ENCODE measurements at regions not wholly inside any gene's neighbourhood (a gene's known extent, or its start where the extent isn't known, plus 50 kb on each side); places are given as distances from the start of the nearest gene placed in this dataset.

DNA sequence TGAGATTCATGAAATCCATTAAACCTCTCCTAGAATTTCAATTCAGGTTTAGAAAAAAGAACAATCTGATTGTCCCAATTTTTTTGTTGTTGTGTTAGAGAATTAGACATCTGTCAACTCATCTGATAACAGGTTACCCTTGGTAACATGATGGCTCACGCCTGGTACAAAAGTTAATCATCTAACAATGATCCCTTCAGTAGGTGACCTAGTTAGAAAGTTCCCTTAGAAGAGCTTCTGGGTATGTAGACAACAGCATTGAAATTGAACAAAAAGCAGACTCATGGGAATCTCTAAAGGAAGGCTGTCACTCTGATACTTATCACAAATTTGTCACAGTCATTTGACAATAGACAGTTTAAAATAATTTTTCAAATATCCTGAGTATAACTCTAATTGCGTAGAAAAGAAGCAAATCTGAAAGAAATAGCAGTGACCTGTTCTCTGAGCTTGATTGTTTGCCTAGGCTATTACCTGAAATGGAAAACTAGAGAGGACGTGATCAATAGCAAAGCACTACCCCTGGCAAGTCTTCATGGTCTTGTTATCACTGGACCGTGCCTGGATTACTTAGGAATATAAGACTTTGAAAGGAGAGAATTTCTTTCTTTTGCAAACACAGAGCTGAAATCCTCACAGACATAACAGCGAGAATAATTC, 880.4 kb upstream of the AGA start:
- H3K9me3 ChIP-seq (ENCODE audit: control insufficient read depth in 1 of 2, insufficient read depth in 1 of 2, low read depth in 1 of 2, low read length in 2 of 2) = no peaks in the 10 kb centered on the region
- no peaks in the 10 kb centered on the region for H3K36me3 ChIP-seq (ENCODE audit: control insufficient read depth in 1 of 2, insufficient read depth in 2 of 2, low read length in 2 of 2)
- H3K4me2 ChIP-seq (ENCODE audit: low read length) = no peak overlapping the region
- intact Hi-C loops (cut with micrococcal nuclease) = no loop called here
- RAD21 ChIA-PET (ENCODE audit: low non-redundant PET in 1 of 2, low total read pairs in 2 of 2, uncharacterized antibody in 2 of 2, unreplicated experiment in 2 of 2) = no interaction called here
- H3K27ac ChIP-seq (ENCODE audit: low read depth, low read length) = no peak overlapping the region
- H3K9me2 ChIP-seq (ENCODE audit: insufficient read depth) = 0 out of 2 replicates have a peak, but pooled peaks cover 3% of the 10 kb centered on the region
- H3K27me3 ChIP-seq (ENCODE audit: insufficient read depth, low read length) = no peaks in the 10 kb centered on the region
- no peaks in the 10 kb centered on the region for H4K20me1 ChIP-seq (ENCODE audit: insufficient read depth)
- H3K9ac ChIP-seq (ENCODE audit: low read length) = no peak overlapping the region
- H3K4me3 ChIP-seq (replicated peaks in 1 of 2; ENCODE audit: low read depth in 1 of 2, low read length in 2 of 2) = no peak overlapping the region
- POLR2A ChIA-PET = no interaction called here
- no peak overlapping the region for H2AFZ ChIP-seq (ENCODE audit: low read depth, low read length, poor library complexity, severe bottlenecking)
- ATAC-seq (no peak), DNase-seq (ENCODE audit: low read depth, low spot score) (no peak)
- H3K4me1 ChIP-seq (ENCODE audit: control insufficient read depth in 1 of 2, insufficient read depth in 2 of 2, low read length in 2 of 2) = no peaks in the 10 kb centered on the region
- CTCF ChIA-PET = no interaction called here
- H3K79me2 ChIP-seq (ENCODE audit: insufficient read depth, low read length) = no peaks in the 10 kb centered on the region
- TF ChIP-seq POLR2A (IDR thresholded peaks at IDR 0.05; ENCODE audit: borderline replicate concordance, extremely low read depth, insufficient read depth, insufficient read length) = no peak
- TF ChIP-seq ZFX (IDR thresholded peaks at IDR 0.05) = no peak
- no peak for TF ChIP-seq ZNF274 (IDR thresholded peaks at IDR 0.05; ENCODE audit: low read depth, low read length)
- TF ChIP-seq FOSL1 (IDR thresholded peaks at IDR 0.05; ENCODE audit: low read depth) = no peak
- TF ChIP-seq TCF7L2 (IDR thresholded peaks at IDR 0.05; ENCODE audit: borderline replicate concordance, extremely low read depth, insufficient read depth, insufficient read length) = no peak
- TF ChIP-seq REST (IDR thresholded peaks at IDR 0.05; ENCODE audit: low read depth) = no peak
- TF ChIP-seq SP1 (IDR thresholded peaks at IDR 0.05; ENCODE audit: low read depth) = no peak
- no peak for TF ChIP-seq EZH2 (IDR thresholded peaks at IDR 0.05)
- no peak for TF ChIP-seq ATF3 (IDR thresholded peaks at IDR 0.05)
- no peak for TF ChIP-seq CTCF (IDR thresholded peaks at IDR 0.05 in 2 of 3, conservative IDR thresholded peaks at IDR 0.05 in 1 of 3; ENCODE audit: borderline replicate concordance in 1 of 3, insufficient read depth in 1 of 3, low read depth in 2 of 3, low read length in 2 of 3)
- no peak for TF ChIP-seq YY1 (IDR thresholded peaks at IDR 0.05; ENCODE audit: extremely low read depth, insufficient replicate concordance, low read depth, low read length)
- TF ChIP-seq EGR1 (IDR thresholded peaks at IDR 0.05; ENCODE audit: low read depth) = no peak
- no peak for TF ChIP-seq POLR2AphosphoS5 (IDR thresholded peaks at IDR 0.05; ENCODE audit: low read depth, low read length)
- TF ChIP-seq, protein P1, sequence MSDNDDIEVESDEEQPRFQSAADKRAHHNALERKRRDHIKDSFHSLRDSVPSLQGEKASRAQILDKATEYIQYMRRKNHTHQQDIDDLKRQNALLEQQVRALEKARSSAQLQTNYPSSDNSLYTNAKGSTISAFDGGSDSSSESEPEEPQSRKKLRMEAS (IDR thresholded peaks at IDR 0.05) = no peak
- TF ChIP-seq SIN3A (IDR thresholded peaks at IDR 0.05; ENCODE audit: low read depth) = no peak
- TF ChIP-seq EZH2phosphoT487 (IDR thresholded peaks at IDR 0.05; ENCODE audit: borderline replicate concordance) = no peak
- no peak for TF ChIP-seq ELF1 (IDR thresholded peaks at IDR 0.05; ENCODE audit: borderline replicate concordance, low read depth)
- TF ChIP-seq JUND (IDR thresholded peaks at IDR 0.05) = no peak
- no peak for TF ChIP-seq SRF (IDR thresholded peaks at IDR 0.05; ENCODE audit: low read depth)
- TF ChIP-seq ZBTB33 (IDR thresholded peaks at IDR 0.05; ENCODE audit: extremely low read depth, insufficient replicate concordance, low read length) = no peak
- BruUV-seq (replicated peaks) = no TSS peak

Measured in HCT116 (cell line).